Gastrocnemius medialis (tissue), 4 donors: ENCODE measurements at regions not wholly inside any gene's neighbourhood (a gene's known extent, or its start where the extent isn't known, plus 50 kb on each side); places are given as distances from the start of the nearest gene placed in this dataset.

ENCODE experiments used
- ATAC-seq, 2 donors: fragments of 150-250 bp; one replicate each; pipeline ENCODE4 v1.9.1; 2016
- DNase-seq, 2 donors: peaks; one replicate each; pipeline ENCODE4 v3.0.0-alpha.2; 2019
- H3K27ac ChIP-seq, 4 donors: fragments of 200-600 bp; sonication (generic); 1 replicate in 1 of 4; 2 replicates in 3 of 4; pipeline ENCODE4 v1.5.1; 2016 to 2018; ENCODE audit warnings: mild to moderate bottlenecking in 2 of 4, moderate library complexity in 1 of 4
- H3K27me3 ChIP-seq, 3 donors: fragments of 200-600 bp; sonication (generic) in 2 of 3; 1 replicate in 1 of 3; 2 replicates in 2 of 3; pipeline versions ENCODE4 v1.5.1 to v1.6.0; 2016 to 2019; ENCODE audit warnings: mild to moderate bottlenecking in 1 of 3, moderate library complexity in 1 of 3
- H3K36me3 ChIP-seq, 2 donors: fragments of 200-600 bp; sonication (generic) in 1 of 2; one replicate each; pipeline ENCODE4 v1.5.1; 2017 to 2018
- H3K4me1 ChIP-seq, 2 donors: fragments of 200-600 bp; sonication (generic) in 1 of 2; one replicate each; pipeline ENCODE4 v1.5.1; 2016 to 2017; ENCODE audit warnings: mild to moderate bottlenecking in 2 of 2
- H3K4me3 ChIP-seq, 4 donors: fragments of 200-600 bp; sonication (generic) in 3 of 4; 1 replicate in 1 of 4; 2 replicates in 3 of 4; pipeline ENCODE4 v1.5.1; 2016 to 2019; ENCODE audit warnings: mild to moderate bottlenecking in 2 of 4
- H3K9me3 ChIP-seq, 3 donors: fragments of 200-600 bp; sonication (generic) in 2 of 3; 1 replicate in 1 of 3; 2 replicates in 2 of 3; pipeline ENCODE4 v1.5.1; 2016 to 2019
- POLR2A ChIP-seq, 2 donors: fragments of 450-650 bp; IDR thresholded peaks; one replicate each; pipeline ENCODE4 v1.6.1; 2017; ENCODE audit warnings: antibody characterized with exemption in 2 of 2, mild to moderate bottlenecking in 2 of 2, moderate library complexity in 2 of 2
- in situ Hi-C, 4 donors: fragments of 200-750 bp; cut with MboI; loops; one replicate each; pipeline versions ENCODE4 v1.15.0 to v1.8.0; 2017; ENCODE audit warnings: low sequenced_read_pairs in 4 of 4
- intact Hi-C: fragments of 100-400 bp; cut with DNase I; formaldehyde crosslinking; loops from one replicate; pipeline ENCODE4 v1.15.1; 2023; ENCODE audit warnings: low total_unique reads
- TF ChIP-seq, protein P1 (sequence below), 5 experiments: fragments of 450-650 bp in 3 of 5; fragments of 200-600 bp in 2 of 5; sonication (generic) in 2 of 5; IDR thresholded peaks in 4 of 5; conservative IDR thresholded peaks in 1 of 5; 1 replicate in 4 of 5; 2 replicates in 1 of 5; pipeline ENCODE4 v1.5.1; 2016 to 2019; ENCODE audit warnings: antibody characterized with exemption in 5 of 5, mild to moderate bottlenecking in 3 of 5, moderate library complexity in 3 of 5

DNA sequence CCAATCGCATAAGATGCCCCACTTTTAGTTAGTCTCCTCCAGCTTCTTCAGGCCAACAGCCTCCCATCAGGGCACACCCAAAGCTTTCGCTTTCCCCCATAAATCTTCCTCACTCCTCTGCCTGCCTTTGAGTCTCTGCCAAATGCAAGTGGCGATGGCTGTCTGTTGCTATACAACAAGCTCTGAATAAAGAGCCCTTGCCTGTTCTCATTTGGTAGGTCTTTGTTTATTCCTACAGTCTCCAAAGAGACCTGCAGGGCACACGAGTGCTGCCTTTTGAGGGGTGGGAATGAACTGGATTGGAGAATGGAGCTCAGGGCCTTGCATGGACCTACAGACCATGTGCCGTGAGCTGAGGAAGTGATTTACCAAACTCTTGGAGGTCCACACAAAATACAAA lies 52.2 kb upstream of the SOD3 start:
- ATAC-seq (peak in 1 of 2 donors; percentile 13), DNase-seq (no peak)
- Histone ChIP-seq H3K9me3 (no peaks in the 10 kb centered on the region), H3K27ac (peak overlapping the region; percentile 5 to 55 (median 52)), H3K36me3 (no peaks in the 10 kb centered on the region), H3K4me1 (peaks cover 29 to 46% of the 10 kb centered on the region in 2 donors), H3K27me3 (no peaks in the 10 kb centered on the region), H3K4me3 (no peak overlapping the region)
- no peak for TF ChIP-seq POLR2A (IDR thresholded peaks at IDR 0.05)
- TF ChIP-seq, protein P1, sequence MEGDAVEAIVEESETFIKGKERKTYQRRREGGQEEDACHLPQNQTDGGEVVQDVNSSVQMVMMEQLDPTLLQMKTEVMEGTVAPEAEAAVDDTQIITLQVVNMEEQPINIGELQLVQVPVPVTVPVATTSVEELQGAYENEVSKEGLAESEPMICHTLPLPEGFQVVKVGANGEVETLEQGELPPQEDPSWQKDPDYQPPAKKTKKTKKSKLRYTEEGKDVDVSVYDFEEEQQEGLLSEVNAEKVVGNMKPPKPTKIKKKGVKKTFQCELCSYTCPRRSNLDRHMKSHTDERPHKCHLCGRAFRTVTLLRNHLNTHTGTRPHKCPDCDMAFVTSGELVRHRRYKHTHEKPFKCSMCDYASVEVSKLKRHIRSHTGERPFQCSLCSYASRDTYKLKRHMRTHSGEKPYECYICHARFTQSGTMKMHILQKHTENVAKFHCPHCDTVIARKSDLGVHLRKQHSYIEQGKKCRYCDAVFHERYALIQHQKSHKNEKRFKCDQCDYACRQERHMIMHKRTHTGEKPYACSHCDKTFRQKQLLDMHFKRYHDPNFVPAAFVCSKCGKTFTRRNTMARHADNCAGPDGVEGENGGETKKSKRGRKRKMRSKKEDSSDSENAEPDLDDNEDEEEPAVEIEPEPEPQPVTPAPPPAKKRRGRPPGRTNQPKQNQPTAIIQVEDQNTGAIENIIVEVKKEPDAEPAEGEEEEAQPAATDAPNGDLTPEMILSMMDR (IDR thresholded peaks at IDR 0.05 in 4 of 5, conservative IDR thresholded peaks at IDR 0.05 in 1 of 5): no peak
- intact Hi-C loops: loop anchor here (2.0 kb wide), 1 partner anchor 20 kb away; no protein-coding TSS in a partner anchor
- in situ Hi-C loops: no loop called here

DNA sequence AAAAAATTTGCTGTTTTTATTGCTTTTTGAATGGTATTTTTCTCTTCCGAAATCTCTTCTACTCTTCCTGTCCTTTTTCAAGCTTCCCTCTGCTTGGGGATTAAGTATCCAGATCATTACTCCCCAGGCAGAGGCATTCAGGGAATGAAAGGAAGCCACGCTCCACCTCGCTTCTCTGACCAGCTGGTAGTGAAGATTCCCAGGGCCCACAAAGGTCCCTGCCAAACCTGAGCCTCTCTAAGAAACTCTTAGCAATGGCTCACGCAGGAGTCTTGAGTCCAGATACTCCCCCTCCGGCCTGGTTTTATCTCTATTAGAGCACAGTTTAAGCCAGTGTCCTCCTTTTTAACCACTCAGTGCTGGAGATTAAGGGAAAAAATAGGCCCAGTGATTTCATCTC lies 51.4 kb upstream of the SOD3 start:
- DNase-seq (no peak), ATAC-seq (no peak)
- H3K27me3 ChIP-seq: no peaks in the 10 kb centered on the region
- TF ChIP-seq, protein P1 (IDR thresholded peaks at IDR 0.05 in 4 of 5, conservative IDR thresholded peaks at IDR 0.05 in 1 of 5): no peak
- TF ChIP-seq POLR2A (IDR thresholded peaks at IDR 0.05): no peak
- H3K36me3 ChIP-seq: no peaks in the 10 kb centered on the region
- no peak overlapping the region for H3K27ac ChIP-seq
- H3K4me3 ChIP-seq: no peak overlapping the region
- in situ Hi-C loops (no loop called here), intact Hi-C loops (loop anchor here (2.0 kb wide), 1 partner anchor 19 kb away; no protein-coding TSS in a partner anchor)
- H3K4me1 ChIP-seq: peaks cover 29 to 46% of the 10 kb centered on the region in 2 donors
- no peaks in the 10 kb centered on the region for H3K9me3 ChIP-seq

DNA sequence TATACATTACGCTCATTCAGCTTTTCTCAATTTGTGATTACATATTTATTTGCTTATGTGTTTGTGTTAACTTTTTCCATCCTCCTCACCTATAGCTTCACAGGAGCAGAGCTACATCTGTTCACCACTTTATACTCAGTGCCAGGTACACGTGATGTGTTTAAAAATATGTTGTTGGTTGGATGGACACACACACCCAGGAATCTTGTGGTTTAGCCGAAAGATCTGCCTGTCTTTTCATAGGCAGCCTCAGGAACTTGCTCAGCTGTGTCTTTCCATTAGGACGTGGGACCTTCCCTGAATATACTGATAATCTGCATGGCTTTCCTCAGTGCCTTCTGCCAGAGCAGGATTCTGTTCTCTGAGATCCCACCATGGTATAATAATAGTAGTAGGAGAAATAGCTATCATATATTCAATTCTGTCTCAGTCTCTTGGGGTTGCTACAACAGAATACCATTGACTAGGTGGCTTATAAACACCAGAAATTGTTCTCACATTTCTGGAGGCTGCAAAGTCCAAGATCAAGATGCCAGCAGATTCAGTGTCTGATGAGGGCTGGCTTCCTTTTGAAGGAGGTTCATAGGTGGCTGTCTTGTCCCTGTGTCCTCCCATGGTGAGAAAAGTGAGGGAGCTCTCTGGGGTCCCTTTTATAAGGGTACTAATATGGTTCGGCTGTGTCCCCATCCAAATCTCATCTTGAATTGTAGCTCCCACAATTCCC lies 50.0 kb upstream of the SOD3 start:
- in situ Hi-C loops: no loop called here
- no peak for DNase-seq

More for the DNA sequence above, 50.0 kb upstream of the SOD3 start:
- H3K4me1 ChIP-seq: peaks cover 29 to 46% of the 10 kb centered on the region in 2 donors
- ATAC-seq: peak in 1 of 2 donors; percentile 51
- H3K9me3 ChIP-seq: no peaks in the 10 kb centered on the region
- intact Hi-C loops: no loop called here
- H3K27me3 ChIP-seq: no peaks in the 10 kb centered on the region
- TF ChIP-seq, protein P1 (IDR thresholded peaks at IDR 0.05 in 4 of 5, conservative IDR thresholded peaks at IDR 0.05 in 1 of 5): no peak
- no peak for TF ChIP-seq POLR2A (IDR thresholded peaks at IDR 0.05)
- no peak overlapping the region for H3K27ac ChIP-seq
- H3K4me3 ChIP-seq: no peak overlapping the region
- no peaks in the 10 kb centered on the region for H3K36me3 ChIP-seq
